ENCODE measurements at regions not wholly inside any gene's neighbourhood (a gene's known extent, or its start where the extent isn't known, plus 50 kb on each side); places are given as distances from the start of the nearest gene placed in this dataset.

DNA sequence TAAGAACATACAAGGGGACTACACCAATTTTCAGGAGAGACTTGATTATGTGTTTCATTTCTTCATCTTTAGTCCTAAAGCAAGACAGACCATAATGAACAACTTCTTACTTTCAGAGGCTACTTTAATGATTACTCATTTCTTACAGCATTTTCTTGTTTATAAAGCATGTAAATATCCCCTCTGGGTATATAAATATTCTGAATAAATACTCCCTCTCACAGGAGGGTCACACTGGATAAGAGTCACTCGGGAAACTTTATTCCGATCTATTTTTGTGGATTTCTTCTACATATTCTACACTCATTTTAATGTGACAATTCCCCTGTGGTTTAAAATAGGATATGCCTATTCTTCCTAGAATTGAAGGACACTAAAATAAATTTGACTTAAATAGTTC lies 228.9 kb upstream of the RPS6KA3 start:
- TF ChIP-seq, protein P1, sequence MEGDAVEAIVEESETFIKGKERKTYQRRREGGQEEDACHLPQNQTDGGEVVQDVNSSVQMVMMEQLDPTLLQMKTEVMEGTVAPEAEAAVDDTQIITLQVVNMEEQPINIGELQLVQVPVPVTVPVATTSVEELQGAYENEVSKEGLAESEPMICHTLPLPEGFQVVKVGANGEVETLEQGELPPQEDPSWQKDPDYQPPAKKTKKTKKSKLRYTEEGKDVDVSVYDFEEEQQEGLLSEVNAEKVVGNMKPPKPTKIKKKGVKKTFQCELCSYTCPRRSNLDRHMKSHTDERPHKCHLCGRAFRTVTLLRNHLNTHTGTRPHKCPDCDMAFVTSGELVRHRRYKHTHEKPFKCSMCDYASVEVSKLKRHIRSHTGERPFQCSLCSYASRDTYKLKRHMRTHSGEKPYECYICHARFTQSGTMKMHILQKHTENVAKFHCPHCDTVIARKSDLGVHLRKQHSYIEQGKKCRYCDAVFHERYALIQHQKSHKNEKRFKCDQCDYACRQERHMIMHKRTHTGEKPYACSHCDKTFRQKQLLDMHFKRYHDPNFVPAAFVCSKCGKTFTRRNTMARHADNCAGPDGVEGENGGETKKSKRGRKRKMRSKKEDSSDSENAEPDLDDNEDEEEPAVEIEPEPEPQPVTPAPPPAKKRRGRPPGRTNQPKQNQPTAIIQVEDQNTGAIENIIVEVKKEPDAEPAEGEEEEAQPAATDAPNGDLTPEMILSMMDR (conservative IDR thresholded peaks at IDR 0.05) = no peak
- H3K27ac ChIP-seq = no peak overlapping the region

DNA sequence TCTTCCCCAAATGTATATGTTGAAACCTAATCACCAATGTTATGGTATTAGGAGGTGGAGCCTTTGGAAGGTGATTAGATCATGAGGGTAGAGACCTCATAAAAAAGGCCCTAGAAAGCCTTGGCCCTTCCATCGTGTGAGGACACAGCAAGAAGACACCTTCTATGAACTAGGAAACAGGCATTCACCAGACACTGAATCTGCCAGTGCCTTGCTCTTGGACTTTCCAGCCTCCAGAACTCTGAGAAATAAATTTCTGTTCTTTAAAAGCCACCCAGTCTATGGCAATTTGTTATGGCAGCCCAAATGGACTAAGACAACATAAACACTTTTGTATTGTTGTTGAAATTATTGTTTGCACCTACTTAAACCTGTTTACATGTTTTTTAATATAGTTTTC lies 221.8 kb upstream of the RPS6KA3 start:
- TF ChIP-seq, protein P1 (conservative IDR thresholded peaks at IDR 0.05) = no peak
- H3K27ac ChIP-seq = no peak overlapping the region

DNA sequence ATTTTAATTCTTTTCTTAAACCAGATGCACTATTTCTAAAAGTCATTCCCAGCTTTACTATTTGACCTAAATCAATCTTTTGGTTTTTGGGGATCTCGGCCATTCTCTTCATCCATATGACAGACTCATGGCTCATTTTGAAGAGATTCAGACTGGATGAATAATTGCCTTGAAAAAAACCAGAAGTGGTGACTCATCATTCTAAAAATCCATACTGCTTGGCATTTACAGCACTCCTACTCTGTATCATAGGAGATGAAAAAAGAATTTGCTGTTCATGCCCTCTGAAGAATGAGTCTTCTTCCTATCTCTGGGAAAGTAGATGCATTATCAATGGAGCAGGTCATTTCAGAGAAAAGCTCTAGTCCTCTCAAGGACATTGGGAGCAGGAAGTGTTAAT lies 220.5 kb upstream of the RPS6KA3 start:
- TF ChIP-seq, protein P1 (conservative IDR thresholded peaks at IDR 0.05) = no peak
- no peak overlapping the region for H3K27ac ChIP-seq

DNA sequence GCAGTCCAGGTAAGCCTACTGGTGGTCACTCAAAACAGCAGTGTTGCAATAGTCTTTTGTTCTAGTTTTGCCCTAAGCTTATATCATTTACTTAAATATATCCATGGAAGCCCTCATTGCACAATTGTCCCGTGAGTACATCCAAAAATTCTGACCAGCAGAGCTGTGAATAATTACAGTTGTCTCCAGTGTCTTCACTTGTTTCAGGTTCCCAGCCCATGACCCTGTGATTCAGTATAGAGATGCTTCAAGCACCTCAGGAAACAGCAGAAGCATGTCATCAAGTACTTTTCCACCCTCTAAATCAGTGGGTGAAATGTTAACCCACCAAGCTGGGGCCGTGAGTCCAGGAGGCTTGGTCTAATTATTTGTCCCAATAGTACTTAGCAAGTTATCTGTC lies 214.9 kb upstream of the RPS6KA3 start:
- TF ChIP-seq, protein P1 (conservative IDR thresholded peaks at IDR 0.05) = no peak
- H3K27ac ChIP-seq = no peak overlapping the region

DNA sequence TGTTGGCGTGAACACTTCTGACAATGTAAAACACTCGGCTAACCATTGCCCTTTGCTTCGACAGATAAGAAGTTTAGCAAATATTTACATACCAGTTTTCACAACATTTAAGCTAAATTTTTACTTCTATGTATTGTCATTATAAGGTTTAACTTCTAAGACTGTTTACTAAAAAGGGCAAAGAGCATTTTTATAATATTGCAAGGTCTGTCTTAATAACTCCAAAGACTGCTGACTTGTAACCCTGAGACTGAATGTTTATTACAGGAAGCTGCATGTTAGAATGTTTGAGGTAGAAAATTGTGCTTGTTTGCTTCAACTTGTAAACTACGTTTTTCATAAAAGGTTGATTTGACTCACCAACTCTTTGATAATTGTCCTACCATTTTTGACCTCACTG lies 213.2 kb upstream of the RPS6KA3 start:
- peak overlapping the region; percentile 40; the same call in 1 of the 2 replicates for H3K27ac ChIP-seq
- TF ChIP-seq, protein P1 (conservative IDR thresholded peaks at IDR 0.05) = no peak

DNA sequence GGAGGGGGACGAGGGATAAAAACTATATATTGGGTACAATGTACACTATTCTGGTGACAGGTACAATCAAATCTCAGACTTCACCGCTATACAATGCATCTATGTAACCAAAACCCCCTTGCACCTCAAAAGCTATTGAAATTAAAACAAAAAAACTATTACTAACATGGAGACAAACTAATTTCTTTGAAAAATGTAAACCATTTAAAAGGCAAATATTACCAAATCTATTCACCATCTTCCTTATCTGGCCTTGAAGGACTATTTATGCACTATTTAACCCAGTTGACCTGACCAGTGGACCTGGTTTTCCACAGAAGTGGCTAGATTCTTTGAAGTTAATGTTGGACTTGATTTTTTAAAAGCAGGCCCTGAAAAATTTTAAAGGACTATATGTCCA lies 212.3 kb upstream of the RPS6KA3 start:
- TF ChIP-seq, protein P1 (conservative IDR thresholded peaks at IDR 0.05) = no peak

DNA sequence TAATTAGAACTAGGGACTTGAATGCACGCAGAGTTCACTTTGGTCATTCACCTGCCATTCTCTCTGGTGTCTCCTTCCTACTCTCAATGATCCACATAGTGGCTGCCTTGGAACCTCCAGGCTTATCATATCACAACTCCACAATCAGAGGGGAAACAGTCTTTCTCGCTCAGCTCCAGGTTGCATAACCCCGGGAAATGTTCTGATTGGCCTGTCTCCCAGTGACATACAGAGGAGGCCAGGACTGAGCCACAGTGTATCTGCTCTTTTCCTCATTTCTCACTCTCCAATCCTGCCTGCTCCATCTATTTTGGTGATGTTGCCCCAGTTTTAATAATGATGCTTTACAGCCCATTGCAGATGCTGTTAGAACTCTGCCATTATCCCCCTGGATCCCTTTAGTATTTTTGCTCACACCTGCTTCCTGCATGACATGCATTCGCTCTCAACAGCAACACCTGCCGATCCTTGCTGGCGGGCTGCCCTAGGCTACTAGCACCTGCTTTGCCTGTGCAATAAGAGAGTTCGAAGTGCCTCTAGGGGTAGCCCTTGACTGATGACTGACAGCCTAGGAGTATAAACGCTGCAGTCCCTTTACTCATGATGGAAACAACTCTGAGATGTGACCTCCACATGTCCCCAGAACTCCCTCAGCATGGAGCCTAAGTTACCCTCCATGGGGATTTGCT lies 211.3 kb upstream of the RPS6KA3 start:
- H3K27ac ChIP-seq = no peak overlapping the region

More for the DNA sequence above, 212.3 kb upstream of the RPS6KA3 start:
- H3K27ac ChIP-seq = no peak overlapping the region; the same call in 1 of the 2 replicates

More for the DNA sequence above, 211.3 kb upstream of the RPS6KA3 start:
- TF ChIP-seq, protein P1 (conservative IDR thresholded peaks at IDR 0.05) = no peak

Measured in VCaP (cell line).